Panc1 (cell line): ENCODE measurements at regions not wholly inside any gene's neighbourhood (a gene's known extent, or its start where the extent isn't known, plus 50 kb on each side); places are given as distances from the start of the nearest gene placed in this dataset.

Experiments
- ATAC-seq: fragments of 200-7000 bp; cut with Tn5 transposase; 2 replicates; pipeline ENCODE4 v1.9.1; 2020; ENCODE audit warnings: mild to moderate bottlenecking, moderate library complexity
- BruUV-seq: library from RNA; stranded (reverse); fragments of 400-500 nt; replicated peaks from 2 replicates; lab custom pipeline; 2021; lab: Mats Ljungman, UMichigan
- CTCF ChIA-PET: fragments of 300-600 bp; sonication (Branson Sonifier 250); formaldehyde crosslinking; loops from one replicate; lab custom pipeline; 2022; ENCODE audit warnings: antibody characterized with exemption; lab: Charles Lee
- POLR2A ChIA-PET: fragments of 300-600 bp; sonication (Branson Sonifier 250); formaldehyde crosslinking; loops from one replicate; lab custom pipeline; 2022; ENCODE audit warnings: antibody characterized with exemption; lab: Charles Lee
- DNase-seq: peaks from one replicate; pipeline ENCODE4 v3.0.0-alpha.2; 2010; ENCODE audit warnings: low read depth, low spot score
- H3K27ac ChIP-seq: 2 replicates; pipeline ENCODE4 v1.5.1; 2011; ENCODE audit warnings: mild to moderate bottlenecking, low read length, inconsistent platforms
- H3K27me3 ChIP-seq: fragments of 200-500 bp; sonication (Bioruptor generic); 2 replicates; pipeline ENCODE4 v1.6.0; 2014; ENCODE audit warnings: low read length, inconsistent platforms; ENCODE audit not compliant: control insufficient read depth, insufficient read depth
- H3K36me3 ChIP-seq: fragments of 200-500 bp; sonication (Bioruptor generic); 2 replicates; pipeline ENCODE4 v1.5.1; 2014; ENCODE audit warnings: inconsistent platforms, mild to moderate bottlenecking, low read length, moderate library complexity; ENCODE audit not compliant: control insufficient read depth, insufficient read depth
- H3K4me1 ChIP-seq: 2 replicates; pipeline ENCODE4 v1.5.1; 2011; ENCODE audit warnings: inconsistent platforms, mild to moderate bottlenecking, low read length, moderate library complexity; ENCODE audit not compliant: control insufficient read depth, insufficient read depth
- H3K4me3 ChIP-seq, 2 experiments: 2 replicates each; pipeline ENCODE4 v1.5.1; 2011 to 2012; ENCODE audit warnings: low read depth in 2 of 2, low read length in 2 of 2, mild to moderate bottlenecking in 2 of 2, inconsistent platforms in 1 of 2, moderate library complexity in 1 of 2
- H3K9me3 ChIP-seq: fragments of 200-500 bp; sonication (Bioruptor generic); 2 replicates; pipeline ENCODE4 v1.5.1; 2014; ENCODE audit warnings: low read depth, mild to moderate bottlenecking, inconsistent platforms, low read length, moderate library complexity; ENCODE audit not compliant: control insufficient read depth, insufficient read depth
- POLR2AphosphoS5 ChIP-seq: IDR thresholded peaks from 2 replicates; pipeline ENCODE4 v1.6.1; 2012; ENCODE audit warnings: mild to moderate bottlenecking, low read depth, low read length, moderate library complexity
- SIN3A ChIP-seq: IDR thresholded peaks from 2 replicates; pipeline ENCODE4 v1.6.1; 2012; ENCODE audit warnings: low read depth, mild to moderate bottlenecking, low read length, moderate library complexity, borderline replicate concordance; ENCODE audit not compliant: insufficient read depth
- TCF7L2 ChIP-seq: IDR thresholded peaks from 2 replicates; pipeline ENCODE4 v1.6.1; 2011; ENCODE audit warnings: mild to moderate bottlenecking, low read depth, low read length, inconsistent platforms
- in situ Hi-C: cut with HindIII; loops from 2 replicates; pipeline ENCODE4 v1.10.0; 2016; ENCODE audit warnings: low sequenced_read_pairs, low pct_unique_long_range_greater_than_20kb
- intact Hi-C: fragments of 100-400 bp; cut with micrococcal nuclease; formaldehyde crosslinking; loops from one replicate; pipeline ENCODE4 v1.10.0; 2022; ENCODE audit not compliant: unreplicated experiment
- TF ChIP-seq, protein P1 (sequence below): fragments of 450-650 bp; IDR thresholded peaks from 2 replicates; pipeline ENCODE4 v1.5.1; 2017; ENCODE audit warnings: mild to moderate bottlenecking
- TF ChIP-seq, protein P2 (sequence below), 2 experiments: IDR thresholded peaks; 2 replicates each; pipeline ENCODE4 v1.6.1; 2011 to 2012; ENCODE audit warnings: low read depth in 2 of 2, control low read depth in 1 of 2, low read length in 1 of 2, mild to moderate bottlenecking in 1 of 2, moderate library complexity in 1 of 2; ENCODE audit not compliant: insufficient read depth in 1 of 2

DNA sequence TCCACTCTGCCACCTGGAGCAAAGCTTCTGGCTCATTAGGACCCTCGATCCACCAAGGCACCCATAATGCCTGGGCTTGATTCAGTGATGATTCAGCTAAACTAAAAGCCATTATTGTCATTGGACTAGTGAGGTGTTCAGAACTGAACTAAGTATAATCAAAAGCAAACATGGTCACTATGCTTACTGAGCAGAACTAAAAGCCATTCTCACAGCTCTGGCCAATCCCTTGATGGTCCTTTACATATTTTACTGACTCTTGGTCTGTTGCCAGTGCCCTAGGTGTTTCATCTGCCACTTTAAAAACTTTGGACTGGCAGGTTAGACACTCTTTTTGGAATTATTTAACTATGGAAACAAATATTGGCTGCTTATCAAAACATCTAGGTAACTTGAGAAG, 703.5 kb downstream of the FAT4 start:
- ATAC-seq (no peak), DNase-seq (no peak)
- no TSS peak for BruUV-seq
- no peaks in the 10 kb centered on the region for H3K27me3 ChIP-seq
- H3K27ac ChIP-seq, result no peak overlapping the region
- TF ChIP-seq, protein P1, sequence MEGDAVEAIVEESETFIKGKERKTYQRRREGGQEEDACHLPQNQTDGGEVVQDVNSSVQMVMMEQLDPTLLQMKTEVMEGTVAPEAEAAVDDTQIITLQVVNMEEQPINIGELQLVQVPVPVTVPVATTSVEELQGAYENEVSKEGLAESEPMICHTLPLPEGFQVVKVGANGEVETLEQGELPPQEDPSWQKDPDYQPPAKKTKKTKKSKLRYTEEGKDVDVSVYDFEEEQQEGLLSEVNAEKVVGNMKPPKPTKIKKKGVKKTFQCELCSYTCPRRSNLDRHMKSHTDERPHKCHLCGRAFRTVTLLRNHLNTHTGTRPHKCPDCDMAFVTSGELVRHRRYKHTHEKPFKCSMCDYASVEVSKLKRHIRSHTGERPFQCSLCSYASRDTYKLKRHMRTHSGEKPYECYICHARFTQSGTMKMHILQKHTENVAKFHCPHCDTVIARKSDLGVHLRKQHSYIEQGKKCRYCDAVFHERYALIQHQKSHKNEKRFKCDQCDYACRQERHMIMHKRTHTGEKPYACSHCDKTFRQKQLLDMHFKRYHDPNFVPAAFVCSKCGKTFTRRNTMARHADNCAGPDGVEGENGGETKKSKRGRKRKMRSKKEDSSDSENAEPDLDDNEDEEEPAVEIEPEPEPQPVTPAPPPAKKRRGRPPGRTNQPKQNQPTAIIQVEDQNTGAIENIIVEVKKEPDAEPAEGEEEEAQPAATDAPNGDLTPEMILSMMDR, result no peak
- TF ChIP-seq TCF7L2 (no peak), POLR2AphosphoS5 (no peak), SIN3A (no peak)
- TF ChIP-seq, protein P2, sequence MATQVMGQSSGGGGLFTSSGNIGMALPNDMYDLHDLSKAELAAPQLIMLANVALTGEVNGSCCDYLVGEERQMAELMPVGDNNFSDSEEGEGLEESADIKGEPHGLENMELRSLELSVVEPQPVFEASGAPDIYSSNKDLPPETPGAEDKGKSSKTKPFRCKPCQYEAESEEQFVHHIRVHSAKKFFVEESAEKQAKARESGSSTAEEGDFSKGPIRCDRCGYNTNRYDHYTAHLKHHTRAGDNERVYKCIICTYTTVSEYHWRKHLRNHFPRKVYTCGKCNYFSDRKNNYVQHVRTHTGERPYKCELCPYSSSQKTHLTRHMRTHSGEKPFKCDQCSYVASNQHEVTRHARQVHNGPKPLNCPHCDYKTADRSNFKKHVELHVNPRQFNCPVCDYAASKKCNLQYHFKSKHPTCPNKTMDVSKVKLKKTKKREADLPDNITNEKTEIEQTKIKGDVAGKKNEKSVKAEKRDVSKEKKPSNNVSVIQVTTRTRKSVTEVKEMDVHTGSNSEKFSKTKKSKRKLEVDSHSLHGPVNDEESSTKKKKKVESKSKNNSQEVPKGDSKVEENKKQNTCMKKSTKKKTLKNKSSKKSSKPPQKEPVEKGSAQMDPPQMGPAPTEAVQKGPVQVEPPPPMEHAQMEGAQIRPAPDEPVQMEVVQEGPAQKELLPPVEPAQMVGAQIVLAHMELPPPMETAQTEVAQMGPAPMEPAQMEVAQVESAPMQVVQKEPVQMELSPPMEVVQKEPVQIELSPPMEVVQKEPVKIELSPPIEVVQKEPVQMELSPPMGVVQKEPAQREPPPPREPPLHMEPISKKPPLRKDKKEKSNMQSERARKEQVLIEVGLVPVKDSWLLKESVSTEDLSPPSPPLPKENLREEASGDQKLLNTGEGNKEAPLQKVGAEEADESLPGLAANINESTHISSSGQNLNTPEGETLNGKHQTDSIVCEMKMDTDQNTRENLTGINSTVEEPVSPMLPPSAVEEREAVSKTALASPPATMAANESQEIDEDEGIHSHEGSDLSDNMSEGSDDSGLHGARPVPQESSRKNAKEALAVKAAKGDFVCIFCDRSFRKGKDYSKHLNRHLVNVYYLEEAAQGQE (IDR thresholded peaks at IDR 0.05; ENCODE audit: insufficient read depth in 1 of 2, low read depth in 2 of 2, low read length in 1 of 2), result no peak
- CTCF ChIA-PET, result no interaction called here
- no peaks in the 10 kb centered on the region for H3K4me1 ChIP-seq
- intact Hi-C loops, result no loop called here
- in situ Hi-C loops, result no loop called here
- H3K4me3 ChIP-seq, result no peak overlapping the region
- H3K36me3 ChIP-seq, result no peaks in the 10 kb centered on the region
- POLR2A ChIA-PET, result interaction anchor here (0.5 kb wide), 1 partner anchor 111 kb away, joined by 3 read pairs; no protein-coding TSS in a partner anchor
- H3K9me3 ChIP-seq, result no peaks in the 10 kb centered on the region

DNA sequence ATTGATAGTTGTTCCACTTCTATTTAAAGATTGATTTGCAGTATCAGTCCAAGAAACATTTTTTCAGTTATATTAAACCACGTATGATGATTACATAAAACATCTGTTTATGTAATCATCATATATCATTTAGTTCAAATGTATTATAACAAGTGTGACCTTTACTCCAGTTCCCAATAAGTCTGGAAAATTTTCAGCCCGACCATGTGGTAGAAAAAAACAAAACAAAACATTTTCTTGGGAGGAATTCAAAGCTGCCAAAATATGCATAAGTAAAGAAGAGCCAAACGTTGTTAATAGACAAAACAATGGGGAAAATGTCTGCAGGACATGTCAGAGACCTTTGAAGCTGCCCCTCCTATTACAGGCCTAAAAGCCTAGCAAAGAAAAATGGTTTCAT, 709.1 kb downstream of the FAT4 start:
- no peak for TF ChIP-seq POLR2AphosphoS5
- TF ChIP-seq SIN3A, result no peak
- TF ChIP-seq TCF7L2, result no peak
- TF ChIP-seq, protein P2 (IDR thresholded peaks at IDR 0.05; ENCODE audit: insufficient read depth in 1 of 2, low read depth in 2 of 2, low read length in 1 of 2), result no peak
- TF ChIP-seq, protein P1, result no peak
- BruUV-seq, result no TSS peak
- Histone ChIP-seq H3K4me1 (no peaks in the 10 kb centered on the region), H3K27ac (no peak overlapping the region), H3K9me3 (no peaks in the 10 kb centered on the region), H3K36me3 (no peaks in the 10 kb centered on the region), H3K4me3 (no peak overlapping the region), H3K27me3 (no peaks in the 10 kb centered on the region)
- ATAC-seq, result no peak
- no peak for DNase-seq
- ChIA-PET CTCF (no interaction called here), POLR2A (no interaction called here)
- in situ Hi-C loops (no loop called here), intact Hi-C loops (no loop called here)
